Type B pancreatic cell (in vitro differentiated cells): ENCODE measurements at regions not wholly inside any gene's neighbourhood (a gene's known extent, or its start where the extent isn't known, plus 50 kb on each side); places are given as distances from the start of the nearest gene placed in this dataset.
"Not testable (repeated sequence)": the region's sequence is repeated elsewhere in the genome, so short reads cannot be mapped to it uniquely, and the experiment has no call there.

Experiments used
- DNase-seq: peaks from one replicate; pipeline ENCODE4 v3.0.0; 2021; ENCODE audit warnings: mixed read lengths; ENCODE audit not compliant: unreplicated experiment; ENCODE audit errors: extremely low spot score
- H3K27ac Mint-ChIP-seq: 2 replicates; pipeline ENCODE4 v1.8.0; 2021; ENCODE audit warnings: mild to moderate bottlenecking, mixed read lengths
- H3K27me3 Mint-ChIP-seq: 2 replicates; pipeline ENCODE4 v1.8.0; 2021; ENCODE audit warnings: mixed read lengths
- H3K36me3 Mint-ChIP-seq: 2 replicates; pipeline ENCODE4 v1.8.0; 2021; ENCODE audit warnings: mixed read lengths
- H3K4me1 Mint-ChIP-seq: one replicate; pipeline ENCODE4 v1.8.0; 2021; ENCODE audit warnings: mixed read lengths; ENCODE audit not compliant: unreplicated experiment
- H3K4me3 Mint-ChIP-seq: 2 replicates; pipeline ENCODE4 v1.8.0; 2021; ENCODE audit warnings: mild to moderate bottlenecking, mixed read lengths
- H3K9me3 Mint-ChIP-seq: 2 replicates; pipeline ENCODE4 v1.8.0; 2021; ENCODE audit warnings: mixed read lengths
- TF ChIP-seq, protein P1 (sequence below): fragments of 200-600 bp; sonication (generic); conservative IDR thresholded peaks from 2 replicates; pipeline ENCODE4 v1.5.0; 2021; ENCODE audit warnings: antibody characterized with exemption, mild to moderate bottlenecking

DNA sequence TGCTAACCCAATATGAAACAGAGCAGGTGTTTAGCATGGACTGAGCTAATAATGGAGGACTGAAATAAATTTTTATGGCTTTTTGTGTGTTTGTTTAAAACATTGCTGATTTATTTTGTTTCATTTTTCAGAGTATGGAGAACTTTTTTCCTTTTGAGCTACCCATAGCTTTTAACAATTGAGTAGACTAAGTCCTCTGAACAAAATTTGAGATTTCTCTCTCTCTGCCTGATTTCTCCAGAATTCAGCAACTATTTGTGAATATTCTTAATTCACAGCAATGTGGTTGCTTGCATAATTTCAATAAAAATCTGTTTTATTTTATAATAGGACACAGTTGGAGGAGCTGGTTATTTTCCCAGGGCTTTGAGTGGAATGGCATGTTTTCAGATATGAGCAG lies 103.7 kb downstream of the TPBG start:
- Mint-ChIP-seq H3K4me3 (no peak overlapping the region), H3K27ac (no peak overlapping the region), H3K4me1 (no peaks in the 10 kb centered on the region), H3K9me3 (peaks cover 10% of the 10 kb centered on the region), H3K27me3 (peaks cover 2% of the 10 kb centered on the region), H3K36me3 (no peaks in the 10 kb centered on the region)
- TF ChIP-seq, protein P1, sequence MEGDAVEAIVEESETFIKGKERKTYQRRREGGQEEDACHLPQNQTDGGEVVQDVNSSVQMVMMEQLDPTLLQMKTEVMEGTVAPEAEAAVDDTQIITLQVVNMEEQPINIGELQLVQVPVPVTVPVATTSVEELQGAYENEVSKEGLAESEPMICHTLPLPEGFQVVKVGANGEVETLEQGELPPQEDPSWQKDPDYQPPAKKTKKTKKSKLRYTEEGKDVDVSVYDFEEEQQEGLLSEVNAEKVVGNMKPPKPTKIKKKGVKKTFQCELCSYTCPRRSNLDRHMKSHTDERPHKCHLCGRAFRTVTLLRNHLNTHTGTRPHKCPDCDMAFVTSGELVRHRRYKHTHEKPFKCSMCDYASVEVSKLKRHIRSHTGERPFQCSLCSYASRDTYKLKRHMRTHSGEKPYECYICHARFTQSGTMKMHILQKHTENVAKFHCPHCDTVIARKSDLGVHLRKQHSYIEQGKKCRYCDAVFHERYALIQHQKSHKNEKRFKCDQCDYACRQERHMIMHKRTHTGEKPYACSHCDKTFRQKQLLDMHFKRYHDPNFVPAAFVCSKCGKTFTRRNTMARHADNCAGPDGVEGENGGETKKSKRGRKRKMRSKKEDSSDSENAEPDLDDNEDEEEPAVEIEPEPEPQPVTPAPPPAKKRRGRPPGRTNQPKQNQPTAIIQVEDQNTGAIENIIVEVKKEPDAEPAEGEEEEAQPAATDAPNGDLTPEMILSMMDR: no peak
- no peak for DNase-seq

DNA sequence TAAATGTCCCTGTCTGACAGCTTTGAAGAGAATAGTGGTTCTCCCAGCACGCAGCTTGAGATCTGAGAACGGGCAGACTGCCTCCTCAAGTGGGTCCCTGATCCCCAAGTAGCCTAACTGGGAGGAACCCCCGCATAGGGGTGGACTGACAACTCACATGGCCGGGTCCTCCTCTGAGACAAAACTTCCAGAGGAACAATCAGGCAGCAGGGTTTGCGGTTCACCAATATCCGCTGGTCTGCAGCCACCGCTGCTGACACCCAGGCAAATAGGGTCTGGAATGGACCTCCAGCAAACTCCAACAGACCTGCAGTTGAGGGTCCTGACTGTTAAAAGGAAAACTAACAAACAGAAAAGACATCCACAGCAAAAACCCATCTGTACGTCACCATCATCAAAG lies 106.5 kb downstream of the TPBG start:
- H3K4me3 Mint-ChIP-seq, H3K4me1 Mint-ChIP-seq, H3K27me3 Mint-ChIP-seq, DNase-seq, H3K36me3 Mint-ChIP-seq, H3K27ac Mint-ChIP-seq: not testable (repeated sequence)
- peaks cover 10% of the 10 kb centered on the region for H3K9me3 Mint-ChIP-seq

DNA sequence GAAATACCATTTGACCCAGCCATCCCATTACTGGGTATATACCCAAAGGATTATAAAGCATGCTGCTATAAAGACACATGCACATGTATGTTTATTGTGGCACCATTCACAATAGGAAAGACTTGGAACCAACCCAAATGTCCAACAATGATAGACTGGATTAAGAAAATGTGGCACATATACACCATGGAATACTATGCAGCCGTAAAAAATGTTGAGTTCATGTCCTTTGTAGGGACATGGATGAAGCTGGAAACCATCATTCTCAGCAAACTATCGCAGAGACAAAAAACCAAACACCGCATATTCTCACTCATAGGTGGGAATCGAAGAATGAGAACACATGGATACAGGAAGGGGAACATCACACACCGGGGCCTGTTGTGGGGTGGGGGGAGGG lies 111.5 kb downstream of the TPBG start:
- not testable (repeated sequence) for H3K4me1 Mint-ChIP-seq, H3K4me3 Mint-ChIP-seq

DNA sequence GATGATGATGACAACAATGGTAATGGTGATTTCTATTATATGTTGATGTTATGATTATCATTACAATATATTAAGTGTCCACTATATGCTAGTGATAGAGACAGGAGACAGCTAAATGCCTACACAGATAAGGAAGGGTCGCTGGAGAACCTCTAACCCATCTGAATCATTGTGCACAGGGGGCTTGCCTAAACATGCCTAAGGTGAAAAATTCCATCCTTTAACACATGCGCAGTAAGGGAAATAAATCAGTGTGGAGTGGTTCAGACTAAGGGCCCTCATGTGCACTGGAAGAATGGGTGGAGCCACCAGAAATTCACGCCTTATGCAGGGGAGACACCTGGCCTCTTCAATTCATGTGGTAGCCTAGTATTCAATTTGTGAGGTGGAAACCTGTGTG lies 120.4 kb downstream of the TPBG start:
- Mint-ChIP-seq H3K36me3 (no peaks in the 10 kb centered on the region), H3K4me1 (no peaks in the 10 kb centered on the region), H3K27me3 (no peaks in the 10 kb centered on the region), H3K27ac (no peak overlapping the region), H3K9me3 (peaks cover 10% of the 10 kb centered on the region), H3K4me3 (no peak overlapping the region)
- TF ChIP-seq, protein P1: no peak
- DNase-seq: no peak

More for the DNA sequence above, 111.5 kb downstream of the TPBG start:
- not testable (repeated sequence) for H3K36me3 Mint-ChIP-seq, DNase-seq, H3K9me3 Mint-ChIP-seq, H3K27me3 Mint-ChIP-seq, H3K27ac Mint-ChIP-seq

DNA sequence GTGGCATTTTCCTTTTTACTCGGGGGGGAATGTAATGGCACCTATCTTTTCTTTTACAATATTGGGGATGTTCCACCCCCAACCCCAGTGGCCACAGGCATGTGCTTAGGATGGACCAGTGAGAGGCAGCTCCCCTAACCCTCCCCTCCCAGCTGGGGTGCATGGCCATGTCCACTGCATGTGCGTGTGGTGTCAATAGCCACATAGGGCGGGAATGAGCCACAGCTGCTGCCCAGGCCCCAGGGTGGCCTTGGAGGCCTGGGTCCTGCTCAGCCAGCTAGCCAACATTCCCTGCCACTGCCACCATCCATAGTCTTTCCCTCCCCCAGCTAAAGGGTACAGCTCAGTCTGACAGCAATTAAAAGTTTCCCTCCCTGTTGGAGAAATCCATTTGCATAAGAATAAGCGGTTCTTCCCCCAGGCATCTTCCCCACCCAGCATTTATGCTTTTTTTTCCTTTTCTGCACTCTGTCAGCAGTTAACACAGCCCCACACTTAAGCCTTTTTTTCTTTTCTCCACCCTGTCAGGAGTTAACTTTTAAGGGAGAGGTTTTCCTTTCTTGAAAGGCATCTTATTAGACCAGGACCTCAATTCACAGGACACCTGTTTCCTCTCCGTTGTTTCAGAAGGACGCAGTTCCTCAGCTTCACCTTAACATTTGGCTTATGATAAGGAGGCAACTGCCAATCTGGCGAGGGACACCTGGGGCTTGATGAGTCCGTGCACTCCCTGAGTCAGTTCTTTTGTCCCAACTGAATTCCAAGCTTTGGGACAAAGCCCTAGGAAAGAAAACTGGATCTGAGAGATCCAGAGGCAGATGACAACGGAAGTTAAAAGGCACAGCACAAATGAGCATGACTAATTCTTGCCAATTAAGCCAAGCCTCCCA lies 121.4 kb downstream of the TPBG start:
- Mint-ChIP-seq H3K36me3 (no peaks in the 10 kb centered on the region), H3K4me3 (no peak overlapping the region), H3K9me3 (peaks cover 10% of the 10 kb centered on the region), H3K4me1 (no peaks in the 10 kb centered on the region), H3K27ac (no peak overlapping the region), H3K27me3 (no peaks in the 10 kb centered on the region)
- TF ChIP-seq, protein P1: no peak
- no peak for DNase-seq

DNA sequence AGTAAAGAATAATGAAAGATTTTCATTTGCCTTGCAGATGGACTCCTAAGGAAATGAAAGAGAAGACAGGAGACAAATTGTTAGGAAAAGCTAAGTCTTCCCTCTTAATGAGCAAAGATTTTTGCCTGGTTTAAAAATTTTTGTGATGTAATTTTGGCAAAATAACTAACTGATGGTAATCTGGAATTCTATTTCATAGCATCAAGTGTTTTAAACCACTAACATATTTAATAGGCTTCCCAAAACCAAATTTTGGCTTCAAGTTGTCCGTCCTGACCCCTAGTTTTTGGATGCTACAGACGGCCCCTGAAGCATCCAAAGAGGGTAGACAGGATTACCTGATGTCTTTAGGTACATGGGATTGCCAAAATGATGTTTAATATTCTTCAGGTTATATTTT lies 124.3 kb downstream of the TPBG start:
- Mint-ChIP-seq H3K9me3 (peaks cover 10% of the 10 kb centered on the region), H3K4me1 (peaks cover under 1% of the 10 kb centered on the region), H3K27me3 (no peaks in the 10 kb centered on the region)

More for the DNA sequence above, 124.3 kb downstream of the TPBG start:
- TF ChIP-seq, protein P1: no peak
- Mint-ChIP-seq H3K36me3 (no peaks in the 10 kb centered on the region), H3K27ac (no peak overlapping the region), H3K4me3 (no peak overlapping the region)
- DNase-seq: no peak
